HCEC 1CT (cell line): ENCODE measurements at regions not wholly inside any gene's neighbourhood (a gene's known extent, or its start where the extent isn't known, plus 50 kb on each side); places are given as distances from the start of the nearest gene placed in this dataset.

ENCODE experiments used
- DNase-seq: peaks from one replicate; pipeline ENCODE4 v3.0.0-alpha.2; 2017

DNA sequence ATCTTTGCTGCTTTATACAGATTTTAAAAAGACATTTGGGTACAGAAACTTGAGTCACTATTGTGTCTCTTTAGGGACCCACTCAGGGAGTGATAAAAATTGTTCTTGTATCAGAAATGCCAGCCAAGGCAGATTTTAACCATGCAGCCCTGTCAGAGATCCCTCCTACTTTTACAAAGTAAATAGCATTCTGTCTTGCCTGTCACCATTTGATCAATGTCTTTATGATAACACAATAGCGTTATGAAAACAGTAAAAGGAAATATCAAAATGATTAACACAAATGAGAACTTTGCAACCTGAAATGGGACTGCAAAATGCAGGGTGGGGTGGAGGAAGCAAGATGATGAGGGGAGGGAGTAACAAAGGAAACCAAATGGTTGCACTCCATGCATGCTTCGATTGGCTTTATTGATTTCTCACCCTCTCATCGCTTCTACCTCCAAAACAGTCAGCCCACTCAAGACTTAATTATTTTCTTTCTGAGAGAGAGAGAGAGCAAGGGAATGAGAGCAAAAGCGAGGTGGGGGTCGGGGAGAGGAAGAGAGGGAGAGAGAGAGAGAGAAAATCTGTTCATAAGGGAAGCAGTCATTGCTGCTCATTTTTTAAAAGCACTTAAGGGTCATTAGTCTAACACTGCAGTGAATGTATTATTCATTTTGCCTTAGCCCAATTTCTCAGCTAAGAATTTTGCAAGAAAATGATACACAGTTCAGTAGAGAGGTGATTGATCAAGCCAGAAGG is 576.5 kb downstream of the CSNK1G3 start:
- no peak for DNase-seq

DNA sequence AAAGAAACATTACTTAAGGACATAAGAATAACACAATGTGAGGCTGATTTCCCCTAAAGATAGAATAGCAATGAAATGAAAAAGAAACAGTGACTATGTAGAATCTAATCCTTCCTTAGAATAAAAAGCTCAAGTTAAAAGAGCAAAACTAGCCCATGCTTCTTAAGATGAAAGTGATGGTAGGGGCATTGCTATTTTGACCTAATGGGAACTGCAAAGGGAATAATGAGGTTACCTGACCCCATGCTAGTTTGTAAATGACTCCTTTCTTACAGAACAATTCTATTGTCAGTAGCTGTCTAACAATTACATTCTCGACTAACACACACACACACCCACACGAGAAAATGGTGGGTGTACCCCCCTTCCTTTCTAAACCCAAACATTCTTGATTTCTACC is 575.8 kb downstream of the CSNK1G3 start:
- DNase-seq: no peak

DNA sequence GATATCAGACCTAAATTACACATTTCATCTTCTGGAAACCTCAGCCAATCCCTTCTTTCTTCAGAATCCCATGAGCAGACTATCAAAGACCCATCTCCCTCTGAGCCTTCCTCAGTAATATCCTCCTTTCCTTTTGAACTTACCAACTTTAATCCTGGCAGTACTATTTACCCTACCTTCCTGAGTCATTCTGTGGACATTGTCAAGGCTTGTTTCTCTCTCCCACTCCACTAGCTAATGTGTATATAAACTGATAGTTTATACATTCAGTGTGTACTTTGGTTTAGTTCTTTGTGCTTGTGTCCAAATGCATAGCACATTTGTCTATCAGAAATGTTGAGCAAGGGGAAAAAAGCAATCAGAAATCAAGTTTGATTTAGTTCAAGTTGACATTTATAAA is 568.3 kb downstream of the CSNK1G3 start:
- no peak for DNase-seq

DNA sequence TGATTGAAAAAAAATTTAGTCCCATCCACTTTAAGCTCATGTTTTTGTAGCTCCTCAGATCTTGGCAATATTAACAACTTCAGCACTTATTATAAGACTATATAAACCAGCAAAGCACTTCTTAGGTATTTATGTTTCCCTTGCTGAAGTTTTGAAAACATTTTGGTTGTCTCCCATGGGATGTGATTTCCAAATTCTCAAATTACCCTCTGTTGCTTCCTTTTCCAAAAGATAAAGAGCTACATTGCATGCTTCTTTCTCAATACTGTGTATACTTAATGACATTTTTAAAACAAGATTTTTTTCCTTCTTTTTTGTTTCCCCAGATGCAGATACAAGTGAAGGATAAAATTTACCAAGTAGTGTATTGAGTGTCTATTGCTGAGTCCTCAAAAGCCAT is 567.1 kb downstream of the CSNK1G3 start:
- DNase-seq: no peak

DNA sequence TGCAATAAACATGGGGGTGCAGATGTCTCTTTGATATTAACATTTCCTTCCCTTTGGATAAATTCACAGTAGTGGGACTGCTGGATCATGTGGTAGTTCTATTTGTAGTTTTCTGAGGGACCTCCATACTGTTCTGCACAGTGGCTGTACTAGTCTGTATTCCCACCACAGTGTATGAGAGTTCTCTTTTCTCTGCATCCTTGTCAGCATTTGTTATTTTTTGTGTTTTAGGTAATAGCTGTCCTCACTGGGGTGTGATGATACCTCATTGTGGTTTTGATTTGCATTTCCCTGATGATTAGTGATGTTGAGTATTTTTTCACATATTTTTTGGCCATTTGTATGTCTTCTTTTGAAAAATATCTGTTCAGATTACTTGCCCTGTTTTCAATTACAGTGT is 562.5 kb downstream of the CSNK1G3 start:
- no peak for DNase-seq

DNA sequence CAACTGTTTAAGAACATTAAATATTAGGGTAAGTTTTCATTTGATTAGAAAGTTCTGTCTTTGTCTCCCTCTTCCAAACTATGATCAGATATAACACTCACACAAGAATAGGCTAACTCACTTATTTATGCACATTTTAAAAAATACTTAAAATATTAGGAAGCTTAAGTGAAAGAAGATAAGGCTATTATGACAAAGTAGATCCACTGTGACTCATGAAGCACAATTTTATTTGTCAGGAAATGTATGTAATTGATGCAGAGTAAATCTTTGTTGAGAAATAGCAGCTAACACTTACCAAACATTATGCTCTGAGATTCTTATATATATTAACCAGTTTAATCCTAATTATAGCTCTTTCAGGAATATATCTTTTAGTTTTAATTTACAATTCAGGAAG is 560.6 kb downstream of the CSNK1G3 start:
- DNase-seq: no peak

DNA sequence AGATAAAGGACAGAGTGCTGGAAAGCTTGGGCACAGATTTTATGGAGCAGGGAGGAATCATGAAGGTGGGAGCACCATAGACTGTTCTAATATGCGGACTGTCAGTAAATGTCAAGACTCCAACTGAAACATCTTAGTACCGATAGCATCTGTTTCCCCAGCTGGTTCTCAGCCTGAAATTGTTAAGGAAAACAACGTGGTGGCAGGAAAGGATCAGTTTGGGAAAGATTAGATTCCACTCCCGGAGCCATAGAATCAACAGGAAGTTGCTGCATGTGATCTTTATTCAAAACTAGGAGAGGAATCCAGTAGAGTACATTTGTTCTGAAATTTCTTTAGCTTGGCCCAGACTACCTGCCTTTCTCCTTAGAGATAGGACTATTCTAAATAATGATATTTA is 559.1 kb downstream of the CSNK1G3 start:
- no peak for DNase-seq

DNA sequence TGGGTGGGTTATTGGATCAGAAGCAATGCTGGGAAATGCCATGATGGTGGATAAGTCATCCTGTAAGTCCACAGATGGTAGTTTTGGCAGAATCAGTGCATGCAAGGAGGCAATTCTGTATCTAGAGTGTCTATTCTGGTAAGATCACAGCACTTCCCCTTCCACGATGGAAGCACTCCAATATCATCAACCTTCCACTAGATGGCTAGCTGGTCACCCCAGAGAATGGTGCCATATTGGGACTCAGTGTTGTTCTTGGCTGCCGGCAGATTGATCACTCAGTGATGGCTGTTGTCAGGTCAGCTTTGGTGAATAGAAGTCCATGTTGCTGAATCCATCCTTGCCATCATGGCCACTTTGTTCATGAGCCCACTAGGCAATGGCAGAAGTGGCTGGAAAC is 553.5 kb downstream of the CSNK1G3 start:
- DNase-seq: no peak

DNA sequence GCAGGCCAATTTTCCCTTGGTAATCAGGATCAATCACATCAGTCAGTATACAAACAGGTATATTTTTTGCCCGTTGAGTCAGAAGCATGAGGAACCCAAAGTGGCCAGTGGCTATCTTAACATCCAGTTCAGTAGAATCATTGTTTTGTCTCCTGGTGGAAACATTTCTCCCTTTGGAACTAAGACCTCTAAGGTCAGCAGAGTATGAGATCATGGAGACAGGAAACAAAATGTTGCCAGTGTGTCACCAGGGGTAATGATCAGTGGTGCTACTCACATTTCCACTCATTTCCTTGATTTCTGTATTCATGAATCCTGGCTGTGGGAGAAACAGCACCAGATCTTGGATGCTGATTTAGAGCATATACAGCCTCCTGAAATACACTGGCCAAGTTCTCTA is 553.0 kb downstream of the CSNK1G3 start:
- DNase-seq: no peak

DNA sequence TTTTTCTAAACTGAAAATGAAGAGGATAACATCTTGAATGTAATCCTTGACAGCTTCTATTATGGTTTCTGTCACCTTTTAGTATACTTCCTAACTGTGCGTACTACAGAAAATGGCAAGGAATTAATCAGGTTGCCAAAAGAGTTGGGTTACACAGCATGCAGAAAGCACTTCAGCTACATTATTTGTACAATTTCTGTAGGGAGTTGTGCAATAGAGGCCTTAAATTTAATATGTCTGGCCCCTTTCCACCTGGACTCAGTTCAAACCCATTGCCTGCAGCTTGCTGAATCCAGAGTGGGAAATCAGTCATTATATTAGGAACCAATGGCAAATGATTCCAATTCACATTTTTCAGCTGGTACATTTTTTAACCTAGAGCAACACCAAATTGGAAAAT is 549.7 kb downstream of the CSNK1G3 start:
- peak; percentile 10 for DNase-seq

DNA sequence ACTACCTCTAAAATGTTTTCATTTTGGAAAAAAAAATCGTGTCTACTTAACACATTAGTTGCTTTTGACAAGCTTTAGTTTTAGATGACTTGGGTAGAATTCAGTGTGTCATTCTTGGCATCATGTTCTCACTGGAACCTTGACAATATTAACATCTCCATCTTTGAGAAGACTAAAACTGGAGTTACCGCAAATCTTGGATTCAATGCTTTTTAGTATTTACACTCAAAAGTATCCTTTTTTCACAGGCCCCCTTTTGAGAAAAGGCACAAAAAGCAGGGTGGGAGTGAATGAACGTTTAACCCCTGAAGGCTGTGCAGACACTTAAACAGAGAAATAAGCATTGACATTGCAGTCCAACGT is 549.1 kb downstream of the CSNK1G3 start:
- DNase-seq: no peak

DNA sequence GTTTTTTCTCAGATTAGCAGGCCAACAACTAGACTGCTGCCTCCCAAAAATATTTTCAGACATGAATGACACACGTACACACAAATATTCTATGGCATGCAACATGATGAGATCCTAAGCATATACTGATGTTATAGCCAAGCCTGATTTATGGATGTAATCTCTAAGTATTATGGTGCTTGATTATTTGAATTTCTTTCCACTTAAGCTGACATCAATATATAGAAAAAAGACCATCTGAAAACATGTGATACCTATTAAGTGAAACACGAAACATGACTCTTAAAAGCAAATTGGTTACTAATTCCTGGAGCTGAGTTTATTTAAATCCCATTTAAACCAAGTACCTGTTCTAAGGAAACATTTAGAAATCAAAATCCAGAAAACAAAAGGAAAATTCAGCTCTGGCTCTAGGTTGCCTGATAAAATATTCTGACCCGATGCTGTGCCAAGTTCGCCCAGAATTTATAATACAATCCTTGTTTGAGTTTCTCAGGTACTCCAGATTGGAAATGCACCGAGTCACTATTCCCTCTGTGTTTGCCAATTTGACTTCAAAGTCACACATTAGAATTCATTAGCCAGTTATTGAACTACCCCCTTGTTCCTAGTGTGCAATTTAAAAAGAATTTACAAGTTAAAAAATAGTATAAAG is 548.6 kb downstream of the CSNK1G3 start:
- no peak for DNase-seq

DNA sequence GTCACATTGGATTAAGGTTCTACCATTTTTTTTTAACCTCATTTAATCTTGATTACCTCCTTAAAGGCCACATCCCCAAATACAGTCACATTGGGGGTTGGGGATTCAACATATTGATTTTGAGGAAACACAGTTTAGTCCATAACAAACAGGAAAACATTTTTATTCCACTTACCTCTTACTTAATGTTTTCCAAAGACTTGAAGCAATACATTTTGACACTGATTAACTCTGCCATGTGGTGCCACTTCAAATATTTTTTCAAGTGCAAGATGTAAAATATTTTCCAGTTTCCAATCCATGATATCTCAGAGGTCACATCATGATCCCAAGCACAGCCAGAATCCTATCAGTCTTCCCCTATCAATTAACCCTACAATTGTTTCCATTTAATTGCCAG is 548.0 kb downstream of the CSNK1G3 start:
- DNase-seq: no peak

DNA sequence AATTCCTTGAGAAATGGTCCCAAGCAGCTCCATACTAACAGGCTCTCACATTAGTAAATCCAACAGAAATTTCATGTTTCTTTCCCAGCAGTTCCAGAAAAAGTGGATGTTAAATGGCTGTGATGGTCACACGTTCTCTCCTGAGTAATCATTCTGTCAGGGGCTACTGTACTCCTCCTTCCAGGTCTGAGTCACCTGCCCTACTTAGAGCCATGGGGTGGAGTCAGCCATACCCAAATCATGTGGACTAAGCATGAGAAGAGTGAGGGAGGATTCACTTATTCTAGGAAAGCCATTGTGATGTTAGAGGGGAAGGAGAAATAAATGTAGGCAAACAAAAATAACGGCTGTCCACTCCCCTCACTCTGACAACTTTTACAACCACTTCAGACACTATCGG is 547.2 kb downstream of the CSNK1G3 start:
- DNase-seq: no peak

DNA sequence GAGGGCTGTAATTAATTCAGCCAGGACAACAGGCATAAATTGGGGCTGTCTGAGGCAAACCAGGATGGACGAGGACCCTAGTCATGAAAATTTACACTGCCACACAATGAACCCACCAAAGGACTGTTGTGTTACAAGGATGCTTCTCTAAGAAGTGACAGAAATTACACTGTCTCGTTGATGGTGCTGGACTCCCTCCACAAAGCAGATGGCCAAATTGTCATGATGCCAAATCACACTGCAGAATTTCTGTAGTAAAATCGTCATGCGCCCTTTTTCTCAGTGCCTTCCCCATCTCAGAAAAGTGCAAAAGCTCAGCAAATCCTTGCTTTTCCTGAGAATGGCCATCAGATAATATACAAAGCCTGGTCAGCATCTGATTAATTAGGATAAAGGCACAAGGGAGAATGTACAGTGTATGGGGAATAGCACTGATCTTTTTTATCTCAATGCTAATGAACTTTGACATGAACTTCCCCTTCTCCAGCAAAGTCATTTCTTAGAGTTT is 545.8 kb downstream of the CSNK1G3 start:
- no peak for DNase-seq

DNA sequence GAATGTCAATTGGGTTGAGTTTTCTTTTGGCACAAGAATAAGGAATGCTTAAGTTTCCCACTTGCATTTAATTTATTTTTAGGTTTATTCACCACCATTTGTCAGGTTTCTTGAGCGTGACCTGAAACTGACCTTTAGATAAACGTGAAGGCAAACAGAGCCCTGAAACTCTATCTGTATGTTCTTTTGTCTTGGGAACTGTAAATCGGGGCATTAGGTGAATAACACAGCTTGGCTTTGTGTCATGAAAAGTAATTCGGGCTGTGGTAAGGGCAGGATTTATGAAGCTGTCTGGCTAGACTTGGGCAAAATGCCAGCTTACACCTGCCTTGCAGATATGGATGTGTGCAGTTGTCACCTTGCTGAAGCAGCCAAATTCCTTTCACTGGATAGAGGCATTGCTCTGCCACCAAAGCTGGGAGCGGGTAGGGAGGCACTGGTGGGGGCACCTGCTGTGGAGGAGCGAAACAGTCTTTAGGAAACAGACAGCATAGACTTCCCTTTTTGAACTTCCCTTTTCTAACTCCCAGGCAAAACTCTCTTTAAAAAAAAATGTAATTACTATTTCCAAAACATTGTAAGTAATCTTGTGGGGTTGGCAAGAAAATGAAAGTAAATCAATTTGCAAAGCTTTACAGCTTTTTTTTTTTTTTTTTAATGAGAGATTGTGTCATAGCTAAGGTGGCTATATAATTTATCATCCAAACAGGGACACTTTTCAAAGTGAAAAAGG is 545.2 kb downstream of the CSNK1G3 start:
- DNase-seq: no peak

DNA sequence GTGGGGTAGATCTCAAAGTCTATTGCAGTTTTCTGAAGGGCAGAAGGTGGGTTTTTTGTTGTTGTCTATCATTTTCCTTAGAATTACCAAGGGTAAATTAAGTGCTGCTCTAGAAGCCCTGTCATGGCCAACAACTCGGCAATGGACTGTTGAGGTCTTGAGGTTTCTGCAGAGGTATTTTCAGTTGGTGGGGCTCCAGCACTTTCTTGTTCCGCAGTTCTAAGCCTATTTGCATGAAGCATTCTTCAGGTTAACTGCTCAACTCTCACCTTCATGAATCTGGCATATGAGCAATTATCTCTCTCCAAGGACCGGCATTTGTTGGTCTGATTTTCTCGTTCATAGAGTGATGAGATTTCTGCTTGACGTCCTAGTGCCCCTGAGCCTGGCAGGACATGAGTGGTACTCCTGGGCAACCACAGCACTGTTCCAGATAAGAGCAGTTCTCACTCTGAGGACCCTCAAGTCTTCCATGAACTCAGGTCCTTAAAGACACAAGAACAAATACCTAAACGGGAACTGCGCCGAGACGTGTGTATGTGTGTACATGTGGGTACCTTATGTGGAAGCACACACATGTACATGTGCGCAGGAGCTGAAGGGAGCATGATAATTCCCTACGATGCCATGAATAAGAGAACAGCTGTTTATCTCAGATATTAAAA is 544.5 kb downstream of the CSNK1G3 start:
- no peak for DNase-seq

DNA sequence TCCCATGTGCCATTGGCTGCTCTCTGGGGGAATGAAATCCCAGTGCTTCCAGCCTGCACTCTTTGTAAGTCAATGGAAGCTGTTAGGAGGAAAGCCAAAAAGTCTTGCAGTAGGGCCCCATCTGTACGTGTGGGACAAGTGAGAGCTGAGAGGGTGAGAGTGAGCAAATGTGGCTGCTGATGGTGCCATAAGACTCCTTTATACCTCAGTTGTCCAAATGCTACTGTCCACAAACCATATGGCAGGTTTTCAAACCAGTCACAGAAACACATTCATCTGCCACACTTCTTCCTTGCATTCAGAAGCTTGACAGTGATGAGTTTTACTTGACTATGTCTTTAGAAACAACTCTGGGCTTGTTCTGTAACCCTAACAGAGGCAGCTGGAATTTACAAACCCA is 543.8 kb downstream of the CSNK1G3 start:
- DNase-seq: no peak

DNA sequence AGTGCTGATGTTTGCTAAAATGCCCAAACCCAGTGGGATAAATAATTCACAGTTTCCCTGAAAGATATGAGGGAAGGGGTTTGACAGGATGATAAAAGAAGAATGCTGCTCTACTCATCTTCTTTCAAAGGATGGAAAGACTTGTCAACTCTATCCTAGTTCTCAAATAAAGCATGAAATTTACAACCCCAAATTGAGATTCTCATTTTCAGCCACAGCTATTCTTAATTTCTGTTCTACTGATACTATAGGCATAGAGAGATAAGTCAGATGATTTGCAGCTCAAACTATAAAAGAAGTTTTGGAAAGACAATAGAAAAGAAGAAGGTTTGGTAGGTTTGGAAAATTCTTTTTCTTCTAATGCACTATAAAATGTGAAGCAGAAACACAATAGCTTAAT is 542.6 kb downstream of the CSNK1G3 start:
- no peak for DNase-seq

DNA sequence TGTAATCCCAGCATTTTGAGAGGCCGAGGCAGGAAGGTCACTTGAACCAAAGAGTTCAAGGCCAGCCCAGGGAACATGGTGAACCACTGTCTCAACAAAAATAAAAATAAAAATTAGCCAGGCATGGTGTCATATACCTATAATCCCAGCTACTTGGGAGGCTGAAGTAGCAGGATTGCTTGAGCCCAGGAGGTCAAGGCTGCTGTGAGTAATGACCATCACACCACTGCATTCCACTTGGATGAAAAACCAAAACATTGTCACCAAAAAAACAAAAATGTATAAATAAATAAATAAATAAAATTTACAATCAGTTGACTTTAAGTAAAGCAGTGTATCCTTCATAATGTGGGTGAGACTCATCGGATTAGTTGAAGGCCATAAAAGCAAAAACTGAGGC is 541.4 kb downstream of the CSNK1G3 start:
- DNase-seq: no peak

DNA sequence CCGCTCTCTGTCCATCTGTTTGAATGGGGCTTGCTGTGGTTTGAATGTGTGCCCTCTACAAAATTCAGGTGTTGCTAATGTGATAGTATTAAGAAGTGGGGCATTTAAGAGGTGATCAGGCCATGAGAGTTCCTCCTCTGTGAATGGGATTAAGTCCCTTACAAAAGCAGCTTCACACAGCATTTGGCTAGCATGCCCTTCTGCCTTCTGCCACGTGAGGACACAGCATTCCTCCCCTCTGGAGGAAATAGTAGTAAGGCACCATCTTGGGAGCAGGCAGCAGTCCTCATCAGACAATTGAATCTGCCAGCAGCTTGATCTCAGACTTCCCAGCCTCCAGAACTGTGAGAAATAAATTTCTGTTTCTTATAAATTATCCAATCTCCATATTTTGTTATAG is 540.2 kb downstream of the CSNK1G3 start:
- no peak for DNase-seq

DNA sequence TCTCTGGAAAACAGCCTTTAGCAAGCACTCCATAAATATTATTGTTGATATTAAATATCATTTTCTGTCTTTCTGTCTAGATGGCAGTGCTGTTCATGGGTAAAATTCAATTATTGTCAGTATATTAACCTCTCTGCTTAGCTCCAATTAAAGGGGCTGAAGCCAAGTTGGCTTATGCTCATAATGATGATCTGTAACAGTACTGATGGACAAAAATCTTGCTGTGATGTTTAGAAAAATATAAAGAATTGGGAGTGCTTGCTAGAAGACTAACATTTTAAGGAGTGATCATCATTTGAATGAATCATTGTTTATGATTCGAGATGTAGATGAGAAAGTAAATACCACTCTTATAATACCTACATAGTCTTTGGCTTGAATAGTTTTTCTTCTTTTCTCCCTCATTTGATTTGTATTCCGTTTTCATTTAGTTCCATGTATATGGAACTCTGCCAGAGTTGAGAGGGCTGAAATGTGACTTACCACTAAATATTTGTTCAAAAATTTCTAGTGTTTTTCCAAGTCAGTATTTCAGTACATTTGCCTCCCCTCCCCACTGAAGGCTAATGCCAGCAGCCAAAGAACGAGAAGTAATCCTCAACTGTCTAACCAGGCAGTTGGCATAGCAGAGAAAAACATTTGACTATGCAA is 538.3 kb downstream of the CSNK1G3 start:
- DNase-seq: no peak

DNA sequence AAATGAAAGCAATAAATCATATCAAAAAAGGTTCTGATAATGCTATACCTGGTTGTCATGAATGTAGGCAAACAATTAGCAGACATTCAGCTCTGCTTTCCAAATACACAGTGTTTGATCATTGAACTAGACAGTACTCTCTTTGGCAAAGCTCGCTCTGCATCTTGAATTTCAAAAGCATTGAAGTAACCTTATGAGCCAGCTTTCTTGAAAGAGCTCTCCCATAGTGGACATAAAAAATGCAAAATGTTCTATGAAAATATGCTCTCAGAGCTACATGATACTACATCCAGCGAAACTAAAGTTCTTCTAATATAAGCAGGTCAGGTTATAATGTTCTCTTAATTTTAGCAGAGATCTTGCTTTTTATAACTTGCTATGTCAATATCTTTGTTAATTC is 533.4 kb downstream of the CSNK1G3 start:
- DNase-seq: no peak
